ENCODE measurements at regions not wholly inside any gene's neighbourhood (a gene's known extent, or its start where the extent isn't known, plus 50 kb on each side); places are given as distances from the start of the nearest gene placed in this dataset.

GRCh38 chr2:23221901-23222300 lies 163.1 kb upstream of the KLHL29 start:
- no peak overlapping the region for H3K4me3 ChIP-seq (ENCODE audit: low read length)
- H3K27ac Mint-ChIP-seq, result no peak overlapping the region
- no peak overlapping the region for H3K27ac ChIP-seq (ENCODE audit: low read length)
- H3K9me3 ChIP-seq (ENCODE audit: control insufficient read depth, insufficient read depth, low read length), result no peaks in the 10 kb centered on the region
- whole genome bisulfite sequencing (ENCODE audit: insufficient coverage), result 83% methylated on average over 4 of the region's 4 CpGs
- no peaks in the 10 kb centered on the region for H3K27me3 ChIP-seq (ENCODE audit: control insufficient read depth, insufficient read depth, low read length)
- no peaks in the 10 kb centered on the region for H3K36me3 ChIP-seq (ENCODE audit: control insufficient read depth, insufficient read depth, low read length)
- no peaks in the 10 kb centered on the region for H3K36me3 Mint-ChIP-seq
- no peaks in the 10 kb centered on the region for H3K4me1 ChIP-seq (ENCODE audit: control insufficient read depth, insufficient read depth, low read length)
- no peak for TF ChIP-seq CTCF (IDR thresholded peaks at IDR 0.05)
- H3K4me3 Mint-ChIP-seq, result no peak overlapping the region
- DNase-seq (no peak), ATAC-seq (no peak)
- intact Hi-C loops (cut with micrococcal nuclease), result no loop called here
- H3K9me3 Mint-ChIP-seq, result no peaks in the 10 kb centered on the region
- no peaks in the 10 kb centered on the region for H3K4me1 Mint-ChIP-seq
- no peaks in the 10 kb centered on the region for H3K27me3 Mint-ChIP-seq (ENCODE audit: low read depth in 2 of 2)

DNA sequence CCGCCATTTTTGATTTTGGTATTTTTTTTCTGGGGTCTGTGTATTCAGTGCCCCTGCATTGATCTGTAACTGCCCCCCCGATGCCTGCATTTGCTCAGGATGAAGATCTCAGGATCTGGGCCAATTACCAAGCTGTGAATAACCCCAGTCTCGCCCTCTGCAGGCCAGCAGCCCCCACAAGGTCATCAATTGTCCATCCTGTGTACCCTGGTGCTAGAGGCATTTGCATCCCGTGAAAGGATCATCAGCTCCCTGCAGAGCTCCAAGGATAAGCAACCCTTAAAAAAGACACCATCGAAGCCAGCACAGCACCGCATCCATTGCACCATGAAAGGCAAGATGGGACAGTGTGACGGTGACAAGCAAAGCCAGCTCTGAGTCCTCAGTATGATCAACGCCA lies 154.1 kb upstream of the KLHL29 start:
- H3K27me3 Mint-ChIP-seq (ENCODE audit: low read depth in 2 of 2), result no peaks in the 10 kb centered on the region
- no peaks in the 10 kb centered on the region for H3K9me3 Mint-ChIP-seq

DNA sequence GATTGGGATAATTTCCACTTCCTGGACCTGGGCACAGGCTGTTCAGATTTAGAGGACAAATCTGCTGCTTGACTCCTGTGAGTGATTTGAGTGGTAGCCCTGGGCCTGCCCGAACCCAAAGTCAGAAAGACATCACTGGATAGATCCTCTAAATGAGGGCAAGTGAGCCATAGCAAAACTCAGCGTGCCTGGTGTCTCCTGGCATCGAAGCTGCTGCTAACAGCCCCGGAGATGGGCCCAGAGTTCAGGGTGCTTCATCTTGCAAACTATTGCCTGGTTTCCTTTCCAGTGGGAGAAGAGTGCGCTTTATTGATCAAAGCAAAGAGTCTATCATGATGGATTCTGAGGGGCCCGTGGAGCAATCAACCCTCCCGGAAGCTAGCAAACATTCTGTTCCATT lies 153.1 kb upstream of the KLHL29 start:
- Mint-ChIP-seq H3K27ac (no peak overlapping the region), H3K9me3 (no peaks in the 10 kb centered on the region), H3K4me1 (no peaks in the 10 kb centered on the region), H3K36me3 (no peaks in the 10 kb centered on the region), H3K27me3 (ENCODE audit: low read depth in 2 of 2) (no peaks in the 10 kb centered on the region), H3K4me3 (no peak overlapping the region)
- TF ChIP-seq CTCF (IDR thresholded peaks at IDR 0.05), result no peak
- no peak for DNase-seq
- no peaks in the 10 kb centered on the region for H3K36me3 ChIP-seq (ENCODE audit: control insufficient read depth, insufficient read depth, low read length)
- no peaks in the 10 kb centered on the region for H3K27me3 ChIP-seq (ENCODE audit: control insufficient read depth, insufficient read depth, low read length)
- H3K4me3 ChIP-seq (ENCODE audit: low read length), result no peak overlapping the region
- 87% methylated on average over 7 of the region's 7 CpGs for WGBS (ENCODE audit: insufficient coverage)
- H3K27ac ChIP-seq (ENCODE audit: low read length), result no peak overlapping the region
- intact Hi-C loops (cut with micrococcal nuclease), result no loop called here
- ATAC-seq, result no peak
- H3K9me3 ChIP-seq (ENCODE audit: control insufficient read depth, insufficient read depth, low read length), result peaks cover 3% of the 10 kb centered on the region
- no peaks in the 10 kb centered on the region for H3K4me1 ChIP-seq (ENCODE audit: control insufficient read depth, insufficient read depth, low read length)

More for the DNA sequence above, 154.1 kb upstream of the KLHL29 start:
- 80% methylated on average over 7 of the region's 8 CpGs for WGBS (ENCODE audit: insufficient coverage)
- no peak overlapping the region for H3K27ac Mint-ChIP-seq
- TF ChIP-seq CTCF (IDR thresholded peaks at IDR 0.05), result no peak
- no peak for DNase-seq
- Histone ChIP-seq H3K4me3 (ENCODE audit: low read length) (no peak overlapping the region), H3K36me3 (ENCODE audit: control insufficient read depth, insufficient read depth, low read length) (no peaks in the 10 kb centered on the region), H3K27me3 (ENCODE audit: control insufficient read depth, insufficient read depth, low read length) (no peaks in the 10 kb centered on the region), H3K27ac (ENCODE audit: low read length) (no peak overlapping the region), H3K4me1 (ENCODE audit: control insufficient read depth, insufficient read depth, low read length) (no peaks in the 10 kb centered on the region), H3K9me3 (ENCODE audit: control insufficient read depth, insufficient read depth, low read length) (peaks cover 3% of the 10 kb centered on the region)
- H3K4me1 Mint-ChIP-seq, result no peaks in the 10 kb centered on the region
- intact Hi-C loops (cut with micrococcal nuclease), result no loop called here
- no peak overlapping the region for H3K4me3 Mint-ChIP-seq
- no peaks in the 10 kb centered on the region for H3K36me3 Mint-ChIP-seq
- no peak for ATAC-seq

DNA sequence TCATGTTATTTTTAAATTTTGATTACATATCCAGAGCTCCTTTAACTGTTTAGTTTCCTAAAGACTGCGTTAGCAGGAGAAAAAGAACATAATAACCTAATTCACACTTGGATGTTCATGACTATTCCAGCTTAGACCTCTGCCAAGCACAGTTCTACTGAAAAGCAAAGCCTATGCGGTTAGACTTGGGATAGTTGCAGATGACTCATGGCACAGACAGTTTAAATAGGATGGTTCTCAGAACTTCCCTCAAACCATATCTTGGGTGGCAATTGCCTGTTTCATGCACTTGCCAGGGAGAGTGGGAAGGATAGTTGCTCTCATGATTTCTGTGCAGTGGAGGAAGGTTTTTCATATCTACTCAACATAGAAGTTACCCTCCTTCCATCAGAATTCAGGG lies 149.7 kb upstream of the KLHL29 start:
- Histone ChIP-seq H3K9me3 (ENCODE audit: control insufficient read depth, insufficient read depth, low read length) (peaks cover 3% of the 10 kb centered on the region), H3K36me3 (ENCODE audit: control insufficient read depth, insufficient read depth, low read length) (no peaks in the 10 kb centered on the region), H3K4me3 (ENCODE audit: low read length) (no peak overlapping the region), H3K4me1 (ENCODE audit: control insufficient read depth, insufficient read depth, low read length) (no peaks in the 10 kb centered on the region), H3K27ac (ENCODE audit: low read length) (no peak overlapping the region), H3K27me3 (ENCODE audit: control insufficient read depth, insufficient read depth, low read length) (no peaks in the 10 kb centered on the region)
- H3K4me1 Mint-ChIP-seq, result no peaks in the 10 kb centered on the region
- no peak for TF ChIP-seq CTCF (IDR thresholded peaks at IDR 0.05)
- no peak overlapping the region for H3K4me3 Mint-ChIP-seq
- no peak for ATAC-seq
- H3K9me3 Mint-ChIP-seq, result no peaks in the 10 kb centered on the region
- H3K27ac Mint-ChIP-seq, result no peak overlapping the region
- 100% methylated on average over 2 of the region's 2 CpGs for WGBS (ENCODE audit: insufficient coverage)
- H3K36me3 Mint-ChIP-seq, result no peaks in the 10 kb centered on the region
- intact Hi-C loops (cut with micrococcal nuclease), result no loop called here
- DNase-seq, result no peak
- no peaks in the 10 kb centered on the region for H3K27me3 Mint-ChIP-seq (ENCODE audit: low read depth in 2 of 2)
